Panc1 (cell line): ENCODE measurements at regions not wholly inside any gene's neighbourhood (a gene's known extent, or its start where the extent isn't known, plus 50 kb on each side); places are given as distances from the start of the nearest gene placed in this dataset.

Source experiments
- ATAC-seq: fragments of 200-7000 bp; cut with Tn5 transposase; 2 replicates; pipeline ENCODE4 v1.9.1; 2020; ENCODE audit warnings: mild to moderate bottlenecking, moderate library complexity
- BruUV-seq: library from RNA; stranded (reverse); fragments of 400-500 nt; replicated peaks from 2 replicates; lab custom pipeline; 2021; lab: Mats Ljungman, UMichigan
- CTCF ChIA-PET: fragments of 300-600 bp; sonication (Branson Sonifier 250); formaldehyde crosslinking; loops from one replicate; lab custom pipeline; 2022; ENCODE audit warnings: antibody characterized with exemption; lab: Charles Lee
- POLR2A ChIA-PET: fragments of 300-600 bp; sonication (Branson Sonifier 250); formaldehyde crosslinking; loops from one replicate; lab custom pipeline; 2022; ENCODE audit warnings: antibody characterized with exemption; lab: Charles Lee
- DNase-seq: peaks from one replicate; pipeline ENCODE4 v3.0.0-alpha.2; 2010; ENCODE audit warnings: low read depth, low spot score
- H3K27ac ChIP-seq: 2 replicates; pipeline ENCODE4 v1.5.1; 2011; ENCODE audit warnings: mild to moderate bottlenecking, low read length, inconsistent platforms
- H3K27me3 ChIP-seq: fragments of 200-500 bp; sonication (Bioruptor generic); 2 replicates; pipeline ENCODE4 v1.6.0; 2014; ENCODE audit warnings: low read length, inconsistent platforms; ENCODE audit not compliant: control insufficient read depth, insufficient read depth
- H3K36me3 ChIP-seq: fragments of 200-500 bp; sonication (Bioruptor generic); 2 replicates; pipeline ENCODE4 v1.5.1; 2014; ENCODE audit warnings: inconsistent platforms, mild to moderate bottlenecking, low read length, moderate library complexity; ENCODE audit not compliant: control insufficient read depth, insufficient read depth
- H3K4me1 ChIP-seq: 2 replicates; pipeline ENCODE4 v1.5.1; 2011; ENCODE audit warnings: inconsistent platforms, mild to moderate bottlenecking, low read length, moderate library complexity; ENCODE audit not compliant: control insufficient read depth, insufficient read depth
- H3K4me3 ChIP-seq, 2 experiments: 2 replicates each; pipeline ENCODE4 v1.5.1; 2011 to 2012; ENCODE audit warnings: low read depth in 2 of 2, low read length in 2 of 2, mild to moderate bottlenecking in 2 of 2, inconsistent platforms in 1 of 2, moderate library complexity in 1 of 2
- H3K9me3 ChIP-seq: fragments of 200-500 bp; sonication (Bioruptor generic); 2 replicates; pipeline ENCODE4 v1.5.1; 2014; ENCODE audit warnings: low read depth, mild to moderate bottlenecking, inconsistent platforms, low read length, moderate library complexity; ENCODE audit not compliant: control insufficient read depth, insufficient read depth
- POLR2AphosphoS5 ChIP-seq: IDR thresholded peaks from 2 replicates; pipeline ENCODE4 v1.6.1; 2012; ENCODE audit warnings: mild to moderate bottlenecking, low read depth, low read length, moderate library complexity
- SIN3A ChIP-seq: IDR thresholded peaks from 2 replicates; pipeline ENCODE4 v1.6.1; 2012; ENCODE audit warnings: low read depth, mild to moderate bottlenecking, low read length, moderate library complexity, borderline replicate concordance; ENCODE audit not compliant: insufficient read depth
- TCF7L2 ChIP-seq: IDR thresholded peaks from 2 replicates; pipeline ENCODE4 v1.6.1; 2011; ENCODE audit warnings: mild to moderate bottlenecking, low read depth, low read length, inconsistent platforms
- in situ Hi-C: cut with HindIII; loops from 2 replicates; pipeline ENCODE4 v1.10.0; 2016; ENCODE audit warnings: low sequenced_read_pairs, low pct_unique_long_range_greater_than_20kb
- intact Hi-C: fragments of 100-400 bp; cut with micrococcal nuclease; formaldehyde crosslinking; loops from one replicate; pipeline ENCODE4 v1.10.0; 2022; ENCODE audit not compliant: unreplicated experiment
- TF ChIP-seq, protein P1 (sequence below), 2 experiments: IDR thresholded peaks; 2 replicates each; pipeline ENCODE4 v1.6.1; 2011 to 2012; ENCODE audit warnings: low read depth in 2 of 2, control low read depth in 1 of 2, low read length in 1 of 2, mild to moderate bottlenecking in 1 of 2, moderate library complexity in 1 of 2; ENCODE audit not compliant: insufficient read depth in 1 of 2
- TF ChIP-seq, protein P2 (sequence below): fragments of 450-650 bp; IDR thresholded peaks from 2 replicates; pipeline ENCODE4 v1.5.1; 2017; ENCODE audit warnings: mild to moderate bottlenecking

DNA sequence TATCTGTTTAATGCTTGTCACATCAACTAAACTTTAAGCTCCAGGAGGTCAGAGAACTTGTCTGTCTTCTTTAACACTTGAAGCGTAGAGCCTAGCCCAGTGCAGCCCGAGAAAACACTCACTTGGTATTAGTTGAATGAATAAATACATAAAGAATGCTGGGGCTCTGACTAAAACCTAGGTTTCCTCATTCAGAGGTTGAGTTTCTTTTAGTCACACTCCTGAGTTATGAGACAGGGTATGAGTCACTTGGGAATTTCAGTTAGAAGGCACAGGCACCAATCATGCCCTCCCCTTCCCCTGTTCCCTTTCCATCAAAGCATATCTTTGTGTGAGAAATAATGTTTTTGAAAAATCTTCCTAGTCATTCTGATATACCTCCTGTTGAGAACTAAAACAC lies 589.8 kb upstream of the DPPA4 start:
- intact Hi-C loops: no loop called here
- Histone ChIP-seq H3K9me3 (no peaks in the 10 kb centered on the region; the same call in 1 of the 2 replicates), H3K4me1 (no peaks in the 10 kb centered on the region), H3K27me3 (no peaks in the 10 kb centered on the region), H3K27ac (no peak overlapping the region), H3K36me3 (no peaks in the 10 kb centered on the region), H3K4me3 (no peak overlapping the region)
- ATAC-seq (peak; percentile 96), DNase-seq (peak; percentile 75)
- TF ChIP-seq, protein P1, sequence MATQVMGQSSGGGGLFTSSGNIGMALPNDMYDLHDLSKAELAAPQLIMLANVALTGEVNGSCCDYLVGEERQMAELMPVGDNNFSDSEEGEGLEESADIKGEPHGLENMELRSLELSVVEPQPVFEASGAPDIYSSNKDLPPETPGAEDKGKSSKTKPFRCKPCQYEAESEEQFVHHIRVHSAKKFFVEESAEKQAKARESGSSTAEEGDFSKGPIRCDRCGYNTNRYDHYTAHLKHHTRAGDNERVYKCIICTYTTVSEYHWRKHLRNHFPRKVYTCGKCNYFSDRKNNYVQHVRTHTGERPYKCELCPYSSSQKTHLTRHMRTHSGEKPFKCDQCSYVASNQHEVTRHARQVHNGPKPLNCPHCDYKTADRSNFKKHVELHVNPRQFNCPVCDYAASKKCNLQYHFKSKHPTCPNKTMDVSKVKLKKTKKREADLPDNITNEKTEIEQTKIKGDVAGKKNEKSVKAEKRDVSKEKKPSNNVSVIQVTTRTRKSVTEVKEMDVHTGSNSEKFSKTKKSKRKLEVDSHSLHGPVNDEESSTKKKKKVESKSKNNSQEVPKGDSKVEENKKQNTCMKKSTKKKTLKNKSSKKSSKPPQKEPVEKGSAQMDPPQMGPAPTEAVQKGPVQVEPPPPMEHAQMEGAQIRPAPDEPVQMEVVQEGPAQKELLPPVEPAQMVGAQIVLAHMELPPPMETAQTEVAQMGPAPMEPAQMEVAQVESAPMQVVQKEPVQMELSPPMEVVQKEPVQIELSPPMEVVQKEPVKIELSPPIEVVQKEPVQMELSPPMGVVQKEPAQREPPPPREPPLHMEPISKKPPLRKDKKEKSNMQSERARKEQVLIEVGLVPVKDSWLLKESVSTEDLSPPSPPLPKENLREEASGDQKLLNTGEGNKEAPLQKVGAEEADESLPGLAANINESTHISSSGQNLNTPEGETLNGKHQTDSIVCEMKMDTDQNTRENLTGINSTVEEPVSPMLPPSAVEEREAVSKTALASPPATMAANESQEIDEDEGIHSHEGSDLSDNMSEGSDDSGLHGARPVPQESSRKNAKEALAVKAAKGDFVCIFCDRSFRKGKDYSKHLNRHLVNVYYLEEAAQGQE (IDR thresholded peaks at IDR 0.05; ENCODE audit: insufficient read depth in 1 of 2, low read depth in 2 of 2, low read length in 1 of 2): no peak
- TF ChIP-seq TCF7L2 (no peak), POLR2AphosphoS5 (no peak), SIN3A (no peak)
- TF ChIP-seq, protein P2, sequence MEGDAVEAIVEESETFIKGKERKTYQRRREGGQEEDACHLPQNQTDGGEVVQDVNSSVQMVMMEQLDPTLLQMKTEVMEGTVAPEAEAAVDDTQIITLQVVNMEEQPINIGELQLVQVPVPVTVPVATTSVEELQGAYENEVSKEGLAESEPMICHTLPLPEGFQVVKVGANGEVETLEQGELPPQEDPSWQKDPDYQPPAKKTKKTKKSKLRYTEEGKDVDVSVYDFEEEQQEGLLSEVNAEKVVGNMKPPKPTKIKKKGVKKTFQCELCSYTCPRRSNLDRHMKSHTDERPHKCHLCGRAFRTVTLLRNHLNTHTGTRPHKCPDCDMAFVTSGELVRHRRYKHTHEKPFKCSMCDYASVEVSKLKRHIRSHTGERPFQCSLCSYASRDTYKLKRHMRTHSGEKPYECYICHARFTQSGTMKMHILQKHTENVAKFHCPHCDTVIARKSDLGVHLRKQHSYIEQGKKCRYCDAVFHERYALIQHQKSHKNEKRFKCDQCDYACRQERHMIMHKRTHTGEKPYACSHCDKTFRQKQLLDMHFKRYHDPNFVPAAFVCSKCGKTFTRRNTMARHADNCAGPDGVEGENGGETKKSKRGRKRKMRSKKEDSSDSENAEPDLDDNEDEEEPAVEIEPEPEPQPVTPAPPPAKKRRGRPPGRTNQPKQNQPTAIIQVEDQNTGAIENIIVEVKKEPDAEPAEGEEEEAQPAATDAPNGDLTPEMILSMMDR: no peak
- ChIA-PET POLR2A (no interaction called here), CTCF (no interaction called here)
- in situ Hi-C loops: no loop called here
- BruUV-seq: no TSS peak

DNA sequence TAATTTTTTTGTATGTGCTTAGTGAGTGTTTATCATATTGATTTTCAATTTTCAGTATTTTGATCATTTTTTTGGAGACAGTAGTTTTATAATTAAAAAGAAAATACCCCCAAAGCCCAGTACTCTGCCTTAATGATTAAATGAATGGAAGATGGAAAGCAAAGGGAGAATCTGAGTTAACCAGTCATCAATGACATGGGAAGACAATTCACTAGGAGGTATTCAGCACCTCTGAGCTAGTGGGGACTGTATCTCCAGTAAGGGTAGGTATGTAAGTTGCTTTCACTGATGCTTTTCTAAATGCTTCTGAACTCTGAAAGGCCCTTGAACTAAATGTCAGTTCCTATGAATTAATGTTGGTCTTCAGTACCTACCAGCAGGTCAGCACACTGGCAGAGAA lies 590.4 kb upstream of the DPPA4 start:
- no peak for DNase-seq
- ATAC-seq: no peak
- TF ChIP-seq POLR2AphosphoS5: no peak
- TF ChIP-seq SIN3A: no peak
- TF ChIP-seq, protein P1 (IDR thresholded peaks at IDR 0.05; ENCODE audit: insufficient read depth in 1 of 2, low read depth in 2 of 2, low read length in 1 of 2): no peak
- TF ChIP-seq TCF7L2: no peak
- TF ChIP-seq, protein P2: no peak
- H3K27ac ChIP-seq: no peak overlapping the region
- in situ Hi-C loops (no loop called here), intact Hi-C loops (no loop called here)
- H3K9me3 ChIP-seq: no peaks in the 10 kb centered on the region; the same call in 1 of the 2 replicates
- H3K36me3 ChIP-seq: no peaks in the 10 kb centered on the region
- no peak overlapping the region for H3K4me3 ChIP-seq
- POLR2A ChIA-PET: no interaction called here
- CTCF ChIA-PET: no interaction called here
- BruUV-seq: no TSS peak
- H3K27me3 ChIP-seq: no peaks in the 10 kb centered on the region
- no peaks in the 10 kb centered on the region for H3K4me1 ChIP-seq
